Vagina (tissue), 2 donors: ENCODE measurements at regions not wholly inside any gene's neighbourhood (a gene's known extent, or its start where the extent isn't known, plus 50 kb on each side); places are given as distances from the start of the nearest gene placed in this dataset.

ENCODE experiments used
- CTCF ChIP-seq, 3 experiments: fragments of 450-650 bp in 2 of 3; fragments of 200-600 bp in 1 of 3; sonication (generic) in 1 of 3; IDR thresholded peaks; one replicate each; pipeline ENCODE4 v1.5.1; 2017 to 2019; ENCODE audit warnings: antibody characterized with exemption in 3 of 3, mild to moderate bottlenecking in 2 of 3, moderate library complexity in 2 of 3
- POLR2A ChIP-seq, 2 donors: fragments of 450-650 bp; IDR thresholded peaks; one replicate each; pipeline ENCODE4 v1.6.1; 2017; ENCODE audit warnings: antibody characterized with exemption in 2 of 2, mild to moderate bottlenecking in 2 of 2, moderate library complexity in 2 of 2

GRCh38 chr7:136290351-136290750 lies 313.2 kb upstream of the MTPN start:
- no peak for TF ChIP-seq POLR2A (IDR thresholded peaks at IDR 0.05)
- TF ChIP-seq CTCF (IDR thresholded peaks at IDR 0.05), result no peak
